Epithelial cell of esophagus (primary cell): ENCODE measurements at regions not wholly inside any gene's neighbourhood (a gene's known extent, or its start where the extent isn't known, plus 50 kb on each side); places are given as distances from the start of the nearest gene placed in this dataset.
"Not testable (repeated sequence)": the region's sequence is repeated elsewhere in the genome, so short reads cannot be mapped to it uniquely, and the experiment has no call there.

Experiments used
- DNase-seq: peaks from one replicate; pipeline ENCODE4 v3.0.0; 2010; ENCODE audit warnings: low read depth
- H3K4me3 ChIP-seq: 2 replicates; pipeline ENCODE4 v1.5.1; 2011; ENCODE audit warnings: mild to moderate bottlenecking, low read length, control low read depth
- CTCF ChIP-seq: IDR thresholded peaks from 2 replicates; pipeline ENCODE4 v1.5.1; 2011; ENCODE audit warnings: low read depth, mild to moderate bottlenecking, low read length, control low read depth, inconsistent platforms; ENCODE audit not compliant: insufficient read depth; ENCODE audit errors: missing control alignments

GRCh38 chr7:145431834-145432233 lies 596.0 kb upstream of the TPK1 start:
- DNase-seq, result no peak
- no peak overlapping the region for H3K4me3 ChIP-seq
- no peak for TF ChIP-seq CTCF

GRCh38 chr7:145418481-145418880 lies 582.6 kb upstream of the TPK1 start:
- DNase-seq, H3K4me3 ChIP-seq: not testable (repeated sequence)

- DNase-seq, result no peak
- TF ChIP-seq CTCF, result no peak
- no peak overlapping the region for H3K4me3 ChIP-seq
Measured at GRCh38 chr7:145411066-145411465, 575.2 kb upstream of the TPK1 start.

GRCh38 chr7:145398758-145399157 lies 562.9 kb upstream of the TPK1 start:
- TF ChIP-seq CTCF, result no peak
- peak; percentile 1 for DNase-seq
- H3K4me3 ChIP-seq, result no peak overlapping the region

- no peak overlapping the region for H3K4me3 ChIP-seq
- TF ChIP-seq CTCF, result no peak
- DNase-seq, result no peak
Measured at GRCh38 chr7:145394126-145394525, 558.3 kb upstream of the TPK1 start.

GRCh38 chr7:145382762-145383161 lies 546.9 kb upstream of the TPK1 start:
- DNase-seq, result no peak
- no peak overlapping the region for H3K4me3 ChIP-seq
- no peak for TF ChIP-seq CTCF

- DNase-seq, result no peak
- no peak for TF ChIP-seq CTCF
- H3K4me3 ChIP-seq, result no peak overlapping the region
Measured at GRCh38 chr7:145378197-145378596, 542.3 kb upstream of the TPK1 start.
